ENCODE measurements at regions not wholly inside any gene's neighbourhood (a gene's known extent, or its start where the extent isn't known, plus 50 kb on each side); places are given as distances from the start of the nearest gene placed in this dataset.

DNA sequence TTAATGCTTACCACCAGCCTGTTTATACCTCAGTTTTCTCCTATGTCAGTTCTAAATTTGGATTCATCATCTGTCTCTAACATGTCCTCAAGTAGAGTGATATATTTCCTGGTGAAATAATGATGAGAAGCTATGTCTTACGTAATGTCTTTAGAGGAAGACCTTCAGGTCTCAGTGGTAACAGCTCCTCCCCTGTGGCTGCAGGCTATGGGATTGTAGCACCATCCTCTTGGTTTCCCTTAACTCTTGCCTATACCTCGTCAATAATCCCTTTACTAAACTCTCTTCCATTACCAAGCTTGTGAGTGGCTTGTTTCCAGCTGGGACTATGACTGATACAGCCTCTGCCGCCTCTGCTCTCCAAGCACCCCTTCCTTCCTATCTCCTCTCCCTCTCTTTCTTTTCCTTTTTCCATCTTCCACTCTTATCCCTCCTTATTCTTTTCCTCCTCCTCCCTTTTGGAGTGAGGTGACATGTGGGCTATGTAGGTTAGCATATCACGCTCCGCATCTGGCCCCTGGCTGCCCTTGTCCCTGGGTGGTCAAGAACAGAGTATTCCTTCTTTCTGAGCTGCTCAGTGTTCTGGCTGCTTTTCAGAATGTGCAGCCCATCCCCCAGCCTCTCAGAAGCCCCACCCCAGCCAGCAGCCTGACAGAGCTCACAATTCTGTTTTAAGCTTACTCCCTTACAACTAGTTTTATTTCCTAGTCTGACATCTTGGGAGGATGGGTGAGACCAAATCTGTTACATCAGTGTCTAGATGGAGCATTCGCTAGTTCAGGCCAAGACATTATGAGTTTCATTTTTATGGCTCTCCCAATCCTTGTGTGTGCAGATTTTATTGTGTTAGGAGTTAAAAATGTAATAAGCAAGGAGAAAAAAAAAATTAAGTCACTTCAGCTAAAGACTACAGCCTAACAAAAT, 75.0 kb upstream of the RNU6-1 start:
- H4K20me1 ChIP-seq (ENCODE audit: low read length), result no peaks in the 10 kb centered on the region
- no peak for TF ChIP-seq EZH2 (IDR thresholded peaks at IDR 0.05; ENCODE audit: low read length, unreplicated experiment)
- TF ChIP-seq, protein P1, sequence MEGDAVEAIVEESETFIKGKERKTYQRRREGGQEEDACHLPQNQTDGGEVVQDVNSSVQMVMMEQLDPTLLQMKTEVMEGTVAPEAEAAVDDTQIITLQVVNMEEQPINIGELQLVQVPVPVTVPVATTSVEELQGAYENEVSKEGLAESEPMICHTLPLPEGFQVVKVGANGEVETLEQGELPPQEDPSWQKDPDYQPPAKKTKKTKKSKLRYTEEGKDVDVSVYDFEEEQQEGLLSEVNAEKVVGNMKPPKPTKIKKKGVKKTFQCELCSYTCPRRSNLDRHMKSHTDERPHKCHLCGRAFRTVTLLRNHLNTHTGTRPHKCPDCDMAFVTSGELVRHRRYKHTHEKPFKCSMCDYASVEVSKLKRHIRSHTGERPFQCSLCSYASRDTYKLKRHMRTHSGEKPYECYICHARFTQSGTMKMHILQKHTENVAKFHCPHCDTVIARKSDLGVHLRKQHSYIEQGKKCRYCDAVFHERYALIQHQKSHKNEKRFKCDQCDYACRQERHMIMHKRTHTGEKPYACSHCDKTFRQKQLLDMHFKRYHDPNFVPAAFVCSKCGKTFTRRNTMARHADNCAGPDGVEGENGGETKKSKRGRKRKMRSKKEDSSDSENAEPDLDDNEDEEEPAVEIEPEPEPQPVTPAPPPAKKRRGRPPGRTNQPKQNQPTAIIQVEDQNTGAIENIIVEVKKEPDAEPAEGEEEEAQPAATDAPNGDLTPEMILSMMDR (conservative IDR thresholded peaks at IDR 0.05; ENCODE audit: low read depth, low read length), result no peak
- no peak for TF ChIP-seq EZH2phosphoT487 (IDR thresholded peaks at IDR 0.05; ENCODE audit: borderline replicate concordance, low read length)
- H3K4me2 ChIP-seq (ENCODE audit: low read length), result peak overlapping the region; percentile 67
- H3K79me2 ChIP-seq (ENCODE audit: low read length), result no peaks in the 10 kb centered on the region
- peak overlapping the region; percentile 90 for H2AFZ ChIP-seq (ENCODE audit: low read length)
- no TSS peak for BruUV-seq (replicated peaks)
- intact Hi-C loops (cut with micrococcal nuclease), result loop anchor here (1.0 to 2.0 kb wide), 2 partner anchors 51 to 140 kb away; partner anchors contain the start of gene PIAS1
- ChIA-PET CTCF (interaction anchor here (1.1 kb wide), 1 partner anchor 84 kb away, joined by 3 read pairs; no protein-coding TSS in a partner anchor), POLR2A (ENCODE audit: unreplicated experiment) (no interaction called here)
- H3K27me3 ChIP-seq (ENCODE audit: low read length), result no peaks in the 10 kb centered on the region
- H3K9ac ChIP-seq (ENCODE audit: low read length), result peak overlapping the region; percentile 3; the same call in 1 of the 2 replicates
- peak overlapping the region; percentile 53 for H3K27ac ChIP-seq (ENCODE audit: low read length)
- H3K9me3 ChIP-seq (ENCODE audit: low read length), result no peaks in the 10 kb centered on the region
- peaks cover 28% of the 10 kb centered on the region for H3K4me1 ChIP-seq (ENCODE audit: insufficient read depth, low read length)
- H3K4me3 ChIP-seq (ENCODE audit: low read length), result peak overlapping the region; percentile 33; the same call in 1 of the 2 replicates
- ATAC-seq, result peak; percentile 41
- no peaks in the 10 kb centered on the region for H3K36me3 ChIP-seq (ENCODE audit: low read depth, low read length)
- DNase-seq, result peak; percentile 4
- no peaks in the 10 kb centered on the region for H3F3A ChIP-seq (ENCODE audit: low read length, unreplicated experiment)
- no peaks in the 10 kb centered on the region for H3K9me2 ChIP-seq (replicated peaks; ENCODE audit: low read length)

DNA sequence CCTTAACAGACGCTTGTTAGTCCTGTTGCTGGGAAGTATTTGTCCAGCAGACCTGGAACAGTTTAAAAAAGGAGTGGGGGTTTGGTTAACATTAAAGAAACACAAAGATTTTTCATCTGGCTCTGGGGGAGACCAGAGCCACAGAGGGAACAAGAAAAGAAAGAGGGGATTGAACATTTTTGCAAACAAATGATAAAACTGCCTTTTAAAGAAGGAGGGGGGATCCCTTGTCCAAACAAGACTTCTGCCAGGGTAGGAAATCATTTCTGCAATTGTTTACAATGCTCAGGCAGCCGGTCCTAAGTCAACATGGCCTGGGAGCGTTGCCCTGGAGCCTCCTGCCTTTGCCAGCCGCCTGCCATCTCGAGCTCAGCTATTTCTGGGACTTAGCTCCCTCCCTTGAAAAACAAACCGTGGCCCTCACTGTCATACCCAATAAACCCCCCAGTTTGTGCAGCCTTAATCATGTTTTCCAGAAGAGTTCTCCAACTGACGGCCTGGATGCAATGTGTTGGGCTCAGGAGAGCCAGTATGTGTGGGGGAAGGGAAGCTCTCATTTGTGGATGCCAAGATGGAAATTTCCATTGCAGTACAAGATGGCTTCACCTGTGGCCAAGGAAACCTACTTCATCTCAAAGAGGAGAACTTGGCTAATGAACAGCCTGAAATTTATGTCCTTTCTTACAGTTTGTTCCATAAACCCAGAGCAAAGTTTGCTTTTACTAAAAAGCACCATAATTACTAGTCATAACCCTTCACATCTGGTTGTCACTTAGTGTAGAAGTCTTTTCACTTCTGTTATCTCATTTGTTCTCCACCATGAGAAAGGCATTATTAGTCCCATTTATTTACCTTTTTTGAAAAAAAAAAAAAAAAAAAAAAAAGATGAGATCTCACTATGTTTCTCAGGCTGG, 75.9 kb upstream of the RNU6-1 start:
- no peak for TF ChIP-seq EZH2 (IDR thresholded peaks at IDR 0.05; ENCODE audit: low read length, unreplicated experiment)
- TF ChIP-seq, protein P1 (conservative IDR thresholded peaks at IDR 0.05; ENCODE audit: low read depth, low read length), result no peak
- TF ChIP-seq EZH2phosphoT487 (IDR thresholded peaks at IDR 0.05; ENCODE audit: borderline replicate concordance, low read length), result no peak
- CTCF ChIA-PET, result no interaction called here
- DNase-seq (peak; percentile 57), ATAC-seq (peak; percentile 85)
- peak overlapping the region; percentile 67 for H3K4me2 ChIP-seq (ENCODE audit: low read length)
- H2AFZ ChIP-seq (ENCODE audit: low read length), result peak overlapping the region; percentile 90
- no peaks in the 10 kb centered on the region for H3K36me3 ChIP-seq (ENCODE audit: low read depth, low read length)
- H3K4me1 ChIP-seq (ENCODE audit: insufficient read depth, low read length), result peaks cover 28% of the 10 kb centered on the region
- peak overlapping the region; percentile 53 for H3K27ac ChIP-seq (ENCODE audit: low read length)
- no TSS peak for BruUV-seq (replicated peaks)
- POLR2A ChIA-PET (ENCODE audit: unreplicated experiment), result no interaction called here
- H3K9ac ChIP-seq (ENCODE audit: low read length), result peak overlapping the region; percentile 3; the same call in 1 of the 2 replicates
- no peaks in the 10 kb centered on the region for H3F3A ChIP-seq (ENCODE audit: low read length, unreplicated experiment)
- H3K79me2 ChIP-seq (ENCODE audit: low read length), result no peaks in the 10 kb centered on the region
- intact Hi-C loops (cut with micrococcal nuclease), result loop anchor here (1.0 to 2.0 kb wide), 2 partner anchors 52 to 139 kb away; partner anchors contain the start of gene PIAS1
- H3K27me3 ChIP-seq (ENCODE audit: low read length), result no peaks in the 10 kb centered on the region
- no peaks in the 10 kb centered on the region for H3K9me3 ChIP-seq (ENCODE audit: low read length)
- peak overlapping the region; percentile 33; the same call in 1 of the 2 replicates for H3K4me3 ChIP-seq (ENCODE audit: low read length)
- no peaks in the 10 kb centered on the region for H4K20me1 ChIP-seq (ENCODE audit: low read length)
- no peaks in the 10 kb centered on the region for H3K9me2 ChIP-seq (replicated peaks; ENCODE audit: low read length)
